ENCODE measurements at regions not wholly inside any gene's neighbourhood (a gene's known extent, or its start where the extent isn't known, plus 50 kb on each side); places are given as distances from the start of the nearest gene placed in this dataset.

DNA sequence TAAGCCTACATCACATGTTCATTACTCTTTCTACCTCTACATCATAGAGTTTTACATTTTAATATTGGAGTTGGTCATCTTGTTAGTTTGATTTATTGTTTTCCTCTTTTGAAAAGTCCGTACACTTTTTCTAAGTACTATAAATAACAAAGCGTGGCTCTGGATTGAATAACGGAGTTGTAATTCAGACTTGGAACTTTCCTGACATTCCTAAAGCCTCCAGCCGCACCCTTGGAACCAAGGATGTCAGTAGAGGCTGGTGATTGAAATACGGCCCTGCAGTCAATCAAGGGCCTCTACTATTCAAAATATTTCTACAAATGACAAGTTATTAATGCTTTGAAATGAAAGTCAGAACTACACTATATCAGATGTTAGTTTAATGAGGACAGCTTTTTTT is 301.9 kb upstream of the TBX18 start:
- TF ChIP-seq CTCF (IDR thresholded peaks at IDR 0.05) (no peak), POLR2A (IDR thresholded peaks at IDR 0.05) (no peak)

All from ovary (tissue), 3 donors.